ENCODE measurements at regions not wholly inside any gene's neighbourhood (a gene's known extent, or its start where the extent isn't known, plus 50 kb on each side); places are given as distances from the start of the nearest gene placed in this dataset.

DNA sequence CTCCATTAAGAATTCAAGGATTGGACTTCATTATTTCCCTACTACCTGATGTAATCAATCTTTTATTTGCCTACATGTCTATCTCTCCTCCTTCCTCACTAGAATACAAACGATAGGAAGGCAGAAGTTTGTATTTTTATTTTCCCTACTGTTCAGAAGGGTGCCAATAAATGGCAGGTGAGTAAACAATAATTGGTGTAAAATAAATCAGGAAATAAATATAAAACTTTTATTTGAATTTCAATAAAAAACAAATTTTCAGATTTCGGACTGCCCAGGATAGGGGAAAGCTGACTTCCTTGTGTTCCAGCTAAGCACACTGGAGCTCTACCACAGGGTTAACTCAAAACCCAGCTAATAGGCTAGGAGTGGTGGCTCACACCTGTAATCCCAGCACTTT lies 636.3 kb upstream of the BCHE start:
- H3K9me3 Mint-ChIP-seq, result peaks cover 4% of the 10 kb centered on the region
- no peak overlapping the region for H3K27ac Mint-ChIP-seq
- H3K4me3 Mint-ChIP-seq, result no peak overlapping the region
- no peaks in the 10 kb centered on the region for H3K36me3 Mint-ChIP-seq
- ATAC-seq, result no peak
- no peaks in the 10 kb centered on the region for H3K4me1 Mint-ChIP-seq
- H3K27me3 Mint-ChIP-seq, result no peaks in the 10 kb centered on the region

DNA sequence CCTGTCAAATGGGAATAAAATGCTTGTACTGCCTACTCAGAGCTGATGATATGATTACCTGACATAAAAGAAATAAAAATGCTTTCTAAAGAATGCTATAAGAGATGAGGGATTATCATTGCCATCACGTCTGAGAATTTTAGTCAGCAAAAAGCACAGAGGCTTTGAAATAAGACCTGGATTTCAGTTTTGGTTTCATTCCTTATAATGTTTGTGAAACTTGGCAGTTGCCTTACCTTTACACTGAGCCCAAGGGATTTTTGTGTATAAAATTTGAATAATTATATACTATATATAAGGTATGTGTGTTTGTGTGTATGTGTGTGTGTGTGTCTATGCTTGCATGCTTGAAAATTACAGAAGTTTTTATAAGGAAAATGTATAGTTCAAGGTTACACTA lies 634.8 kb upstream of the BCHE start:
- Mint-ChIP-seq H3K9me3 (peaks cover 4% of the 10 kb centered on the region), H3K36me3 (no peaks in the 10 kb centered on the region), H3K4me1 (no peaks in the 10 kb centered on the region), H3K27me3 (no peaks in the 10 kb centered on the region), H3K4me3 (no peak overlapping the region), H3K27ac (no peak overlapping the region)
- ATAC-seq, result no peak

DNA sequence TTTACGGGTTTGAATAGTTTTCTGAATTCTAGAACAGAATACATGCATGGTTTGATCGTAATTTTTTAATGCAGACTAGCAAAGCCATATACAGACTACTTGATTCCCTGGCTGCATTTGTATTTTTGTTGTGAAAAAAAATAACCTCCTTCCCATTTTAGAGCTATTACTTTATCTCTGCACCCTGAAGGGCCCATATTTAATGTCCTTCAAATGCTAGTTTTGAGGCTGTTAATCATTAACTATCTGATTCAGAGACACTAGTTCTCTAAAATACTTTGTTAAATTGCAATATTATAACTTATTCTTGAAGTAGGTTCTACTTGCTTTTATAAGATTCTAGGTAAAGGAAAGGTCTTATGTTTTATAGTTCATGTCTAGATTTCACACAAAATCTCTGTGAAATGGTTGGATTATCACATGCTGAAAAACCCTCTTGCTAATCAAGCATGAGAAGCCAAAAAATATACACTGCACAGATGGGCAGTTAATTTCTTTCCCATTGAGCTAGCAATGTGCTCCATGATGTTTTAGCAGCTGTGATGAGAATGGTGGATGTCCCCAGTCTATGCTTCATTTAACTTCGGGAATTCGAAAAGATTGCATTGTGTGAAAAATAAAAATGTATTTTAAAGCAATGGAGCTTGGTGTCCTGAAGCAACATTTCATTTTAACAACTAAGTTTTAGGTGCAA lies 634.0 kb upstream of the BCHE start:
- Mint-ChIP-seq H3K27ac (no peak overlapping the region), H3K27me3 (no peaks in the 10 kb centered on the region), H3K9me3 (peaks cover 4% of the 10 kb centered on the region), H3K4me3 (no peak overlapping the region), H3K4me1 (no peaks in the 10 kb centered on the region), H3K36me3 (no peaks in the 10 kb centered on the region)
- no peak for ATAC-seq

DNA sequence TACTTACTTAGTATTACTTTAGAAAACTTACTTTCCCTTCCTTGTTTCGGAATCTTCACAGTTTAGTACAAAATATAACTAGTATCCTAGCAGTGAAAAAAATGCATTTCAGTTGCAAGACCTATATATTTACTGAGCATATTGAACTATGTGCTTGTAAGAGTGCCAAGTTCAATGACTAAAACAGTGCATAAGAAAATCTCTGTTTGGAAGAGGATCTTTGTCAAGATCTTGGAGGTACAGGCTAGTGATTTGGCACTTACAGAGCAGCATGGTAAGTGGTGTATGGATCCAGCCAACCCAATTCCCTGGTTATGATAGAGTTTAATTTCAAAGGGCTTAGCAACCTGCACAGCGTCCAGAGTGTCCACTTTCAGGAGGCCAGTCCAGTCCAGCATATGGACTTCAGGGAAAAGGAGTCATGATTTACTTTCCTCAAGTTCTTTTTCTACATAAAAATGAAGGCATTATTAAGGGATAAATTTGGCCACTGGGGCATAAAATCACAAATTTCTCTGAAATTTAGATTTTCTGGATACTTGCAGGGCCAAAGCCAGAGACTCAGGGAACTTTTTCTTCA lies 625.8 kb upstream of the BCHE start:
- no peak for ATAC-seq
- Mint-ChIP-seq H3K9me3 (peaks cover 7% of the 10 kb centered on the region), H3K4me3 (no peak overlapping the region), H3K36me3 (no peaks in the 10 kb centered on the region), H3K4me1 (no peaks in the 10 kb centered on the region), H3K27ac (no peak overlapping the region), H3K27me3 (no peaks in the 10 kb centered on the region)

DNA sequence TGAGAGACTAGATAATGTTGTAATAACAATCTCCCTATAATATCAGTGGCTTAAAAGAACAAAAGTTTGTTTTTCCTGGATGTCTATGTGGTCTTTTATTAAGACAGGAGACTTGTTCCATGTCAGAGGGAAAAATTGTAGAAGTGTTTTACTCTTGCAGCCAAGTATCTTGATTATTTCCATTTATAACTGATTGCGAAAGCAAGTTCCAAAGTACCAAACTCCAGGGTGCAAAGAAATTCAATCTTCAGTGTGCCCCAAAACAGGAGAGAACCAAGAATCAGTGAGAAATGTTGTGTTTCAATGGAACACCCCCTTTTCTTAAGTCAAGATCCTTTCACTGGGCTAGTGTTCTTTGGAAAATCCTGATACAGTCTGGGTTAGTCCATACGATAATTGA lies 624.4 kb upstream of the BCHE start:
- no peaks in the 10 kb centered on the region for H3K27me3 Mint-ChIP-seq
- H3K36me3 Mint-ChIP-seq, result no peaks in the 10 kb centered on the region

DNA sequence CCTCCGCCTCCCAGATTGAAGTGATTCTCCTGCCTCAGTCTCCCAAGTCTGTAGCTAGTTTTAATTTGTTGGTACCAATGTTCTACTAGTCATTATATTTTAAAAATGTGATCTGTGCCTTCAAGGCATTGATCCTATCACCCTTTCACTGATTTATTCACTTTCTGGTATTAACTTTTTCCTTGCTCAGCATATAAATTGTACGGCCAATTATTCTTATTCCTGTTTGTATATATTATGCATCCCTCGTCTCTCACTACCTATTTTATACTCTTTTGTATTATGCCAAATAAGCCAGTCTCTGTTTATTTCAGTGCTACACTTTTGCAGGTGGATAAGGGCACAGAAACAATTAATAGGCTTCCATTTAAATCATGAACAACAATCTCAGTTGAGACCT lies 620.2 kb upstream of the BCHE start:
- Mint-ChIP-seq H3K27ac (no peak overlapping the region), H3K27me3 (no peaks in the 10 kb centered on the region), H3K36me3 (no peaks in the 10 kb centered on the region), H3K4me3 (no peak overlapping the region), H3K4me1 (no peaks in the 10 kb centered on the region), H3K9me3 (peaks cover 17% of the 10 kb centered on the region)
- ATAC-seq, result no peak

More for the DNA sequence above, 624.4 kb upstream of the BCHE start:
- no peak for ATAC-seq
- H3K4me3 Mint-ChIP-seq, result no peak overlapping the region
- H3K4me1 Mint-ChIP-seq, result no peaks in the 10 kb centered on the region
- H3K27ac Mint-ChIP-seq, result no peak overlapping the region
- peaks cover 13% of the 10 kb centered on the region for H3K9me3 Mint-ChIP-seq

DNA sequence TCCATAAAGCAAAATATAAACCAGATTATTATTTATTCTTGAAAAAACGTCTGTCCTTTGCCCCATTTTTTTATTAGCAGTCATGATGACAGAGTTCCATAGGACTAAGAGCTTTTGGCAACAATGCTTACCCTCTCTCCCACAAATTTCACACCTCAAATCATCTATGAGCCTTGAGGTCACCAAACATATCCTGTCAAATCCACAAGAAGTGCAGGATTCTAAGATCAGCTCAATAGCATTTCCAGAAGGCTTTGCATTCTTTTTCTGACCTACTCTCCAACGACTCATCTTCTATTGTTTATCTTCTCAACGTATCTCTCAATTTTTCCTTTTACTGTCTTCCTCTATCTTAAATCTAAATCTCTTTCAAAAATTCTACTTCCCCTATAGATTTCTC lies 619.1 kb upstream of the BCHE start:
- no peaks in the 10 kb centered on the region for H3K4me1 Mint-ChIP-seq
- no peaks in the 10 kb centered on the region for H3K27me3 Mint-ChIP-seq
- no peaks in the 10 kb centered on the region for H3K36me3 Mint-ChIP-seq
- H3K27ac Mint-ChIP-seq, result no peak overlapping the region
- no peak overlapping the region for H3K4me3 Mint-ChIP-seq
- ATAC-seq, result no peak
- peaks cover 17% of the 10 kb centered on the region for H3K9me3 Mint-ChIP-seq

DNA sequence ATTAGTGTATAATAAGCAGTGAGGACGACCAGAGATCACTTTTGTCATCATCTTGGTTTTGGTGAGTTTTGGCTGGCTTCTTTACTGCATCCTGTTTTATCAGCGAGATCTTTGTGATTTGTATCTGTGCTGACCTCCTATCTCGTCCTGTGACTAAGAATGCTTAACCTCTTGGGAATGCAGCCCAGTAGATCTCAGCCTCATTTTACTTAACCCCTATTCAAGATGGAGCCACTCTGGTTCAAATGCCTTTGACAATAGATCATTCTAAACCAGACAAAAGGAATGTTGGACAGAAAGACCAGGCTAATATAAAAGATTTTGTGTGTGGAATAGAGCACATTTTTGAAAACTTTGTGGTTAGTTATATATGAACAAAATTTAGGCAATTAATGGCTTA lies 618.5 kb upstream of the BCHE start:
- Mint-ChIP-seq H3K36me3 (no peaks in the 10 kb centered on the region), H3K27me3 (no peaks in the 10 kb centered on the region), H3K4me1 (no peaks in the 10 kb centered on the region), H3K27ac (no peak overlapping the region), H3K9me3 (peaks cover 17% of the 10 kb centered on the region), H3K4me3 (no peak overlapping the region)
- no peak for ATAC-seq

DNA sequence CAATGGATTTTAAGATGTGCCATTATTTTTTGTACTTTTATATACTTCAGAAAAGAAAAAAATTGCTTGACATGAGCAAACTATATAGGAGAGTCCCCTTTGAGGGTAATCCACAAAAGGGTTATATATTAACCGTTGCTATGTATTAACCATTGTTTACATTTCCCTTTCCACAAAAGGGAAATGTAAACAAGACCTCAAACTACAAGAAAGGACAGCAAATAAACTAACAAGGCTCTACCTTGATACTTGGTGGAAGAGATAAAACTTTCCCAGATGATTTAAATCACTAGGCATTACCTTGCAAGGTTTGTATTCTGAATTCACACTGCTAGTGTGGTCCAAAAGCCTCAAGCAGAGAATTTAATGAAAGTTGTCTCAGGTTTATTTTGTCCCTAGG lies 616.3 kb upstream of the BCHE start:
- no peak overlapping the region for H3K27ac Mint-ChIP-seq
- no peaks in the 10 kb centered on the region for H3K4me1 Mint-ChIP-seq
- H3K9me3 Mint-ChIP-seq, result peaks cover 15% of the 10 kb centered on the region
- H3K27me3 Mint-ChIP-seq, result no peaks in the 10 kb centered on the region
- no peak overlapping the region for H3K4me3 Mint-ChIP-seq
- ATAC-seq, result no peak
- H3K36me3 Mint-ChIP-seq, result no peaks in the 10 kb centered on the region

DNA sequence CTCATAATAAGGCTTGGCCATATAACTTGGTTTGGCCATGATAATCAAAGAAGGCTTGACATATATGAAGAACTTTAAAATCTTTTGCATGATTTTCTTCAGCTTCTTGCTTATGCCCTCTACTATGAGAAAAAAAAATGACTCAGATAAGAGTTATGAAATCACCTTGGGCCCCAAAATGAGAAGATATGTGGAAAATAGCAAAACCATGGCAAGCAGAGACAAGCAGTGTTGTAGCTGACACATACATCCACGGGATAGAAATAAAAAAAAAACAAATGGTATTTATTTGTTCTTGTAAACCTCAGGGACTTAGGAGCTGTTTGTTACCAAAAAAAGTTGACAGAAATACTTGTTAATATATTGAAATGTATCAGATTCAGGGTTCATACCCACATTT lies 614.8 kb upstream of the BCHE start:
- Mint-ChIP-seq H3K9me3 (peaks cover 9% of the 10 kb centered on the region), H3K27me3 (no peaks in the 10 kb centered on the region), H3K4me1 (no peaks in the 10 kb centered on the region), H3K4me3 (no peak overlapping the region), H3K36me3 (no peaks in the 10 kb centered on the region), H3K27ac (no peak overlapping the region)
- ATAC-seq, result no peak

DNA sequence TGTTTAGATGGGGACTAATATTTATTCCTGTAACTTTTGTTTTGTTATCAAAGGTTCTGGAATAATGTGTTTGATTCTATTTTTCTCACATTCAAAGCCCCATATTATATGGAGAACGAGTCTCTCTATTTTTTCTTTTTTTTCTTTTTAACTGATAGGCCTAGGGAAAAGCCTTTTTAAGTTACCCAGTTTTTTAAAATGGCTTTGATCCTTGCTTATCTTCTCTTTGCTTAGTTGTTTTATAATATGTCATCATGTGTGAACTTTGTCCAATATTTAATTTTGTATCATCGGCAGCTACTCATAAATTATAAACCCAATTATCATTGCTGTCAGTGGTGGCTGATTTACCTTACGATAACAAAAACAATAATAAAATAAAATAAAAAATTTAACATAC lies 610.3 kb upstream of the BCHE start:
- Mint-ChIP-seq H3K4me3 (no peak overlapping the region), H3K27me3 (no peaks in the 10 kb centered on the region), H3K4me1 (no peaks in the 10 kb centered on the region), H3K27ac (no peak overlapping the region), H3K9me3 (peaks cover 3% of the 10 kb centered on the region), H3K36me3 (no peaks in the 10 kb centered on the region)
- no peak for ATAC-seq

DNA sequence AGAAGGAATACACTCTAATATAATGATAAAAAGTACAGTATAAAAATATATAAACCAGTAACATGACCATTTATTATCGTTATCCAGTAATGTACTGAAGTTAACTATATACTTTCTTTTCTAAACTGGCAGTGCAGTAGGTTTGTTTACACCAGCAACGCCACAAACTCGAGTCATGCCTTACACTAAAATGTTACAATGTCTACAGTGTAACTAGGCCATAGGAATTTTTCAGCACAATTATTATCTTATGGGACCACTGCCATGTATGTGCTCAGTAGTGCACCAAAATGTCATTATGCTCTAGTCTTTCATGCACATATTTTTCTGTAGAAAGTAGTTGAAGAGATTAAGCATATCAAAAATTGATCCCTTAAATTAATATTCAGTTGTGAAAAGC lies 609.8 kb upstream of the BCHE start:
- Mint-ChIP-seq H3K4me1 (no peaks in the 10 kb centered on the region), H3K9me3 (peaks cover 5% of the 10 kb centered on the region), H3K27ac (no peak overlapping the region), H3K27me3 (no peaks in the 10 kb centered on the region), H3K36me3 (no peaks in the 10 kb centered on the region), H3K4me3 (no peak overlapping the region)
- no peak for ATAC-seq

DNA sequence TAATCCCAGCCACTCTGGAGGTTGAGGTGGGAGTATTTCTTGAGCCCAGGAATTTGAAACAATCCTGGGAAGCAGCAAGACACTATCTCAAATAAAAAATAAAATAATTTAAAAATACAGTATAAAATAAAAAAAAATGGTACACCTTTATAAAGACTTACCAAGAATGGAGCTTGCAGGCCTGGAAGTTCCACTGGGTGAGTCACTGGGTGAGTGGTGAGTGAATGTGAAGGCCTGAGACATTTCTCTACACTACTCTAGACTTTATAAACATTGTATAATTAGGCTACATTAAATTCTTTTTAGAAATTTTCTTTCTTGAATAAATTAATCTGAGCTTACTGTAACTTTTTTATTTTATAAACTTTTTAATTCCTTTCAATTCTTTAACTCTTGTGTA lies 609.1 kb upstream of the BCHE start:
- Mint-ChIP-seq H3K27me3 (no peaks in the 10 kb centered on the region), H3K9me3 (peaks cover 6% of the 10 kb centered on the region)
- ATAC-seq, result no peak

DNA sequence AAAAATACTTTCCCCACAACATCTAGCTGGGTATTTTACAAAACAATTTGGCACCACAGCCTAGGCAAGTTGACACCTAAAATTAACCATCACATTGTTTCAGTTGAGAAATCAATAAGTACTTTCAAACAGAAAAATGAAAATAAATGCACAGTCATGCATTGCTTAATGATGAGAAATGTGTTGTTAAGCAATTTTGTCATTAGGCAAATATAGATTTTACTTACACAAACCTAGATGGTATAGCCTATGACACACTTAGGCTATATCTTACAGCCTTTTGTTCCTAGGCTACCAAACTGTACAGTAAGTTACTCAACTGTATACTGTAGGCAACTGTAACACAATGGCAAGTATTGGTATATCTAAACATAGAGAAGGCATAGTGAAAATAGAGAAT lies 608.6 kb upstream of the BCHE start:
- H3K27me3 Mint-ChIP-seq, result no peaks in the 10 kb centered on the region
- H3K36me3 Mint-ChIP-seq, result no peaks in the 10 kb centered on the region
- no peaks in the 10 kb centered on the region for H3K4me1 Mint-ChIP-seq
- no peak overlapping the region for H3K4me3 Mint-ChIP-seq
- no peak for ATAC-seq
- peaks cover 6% of the 10 kb centered on the region for H3K9me3 Mint-ChIP-seq
- no peak overlapping the region for H3K27ac Mint-ChIP-seq

More for the DNA sequence above, 609.1 kb upstream of the BCHE start:
- Mint-ChIP-seq H3K27ac (no peak overlapping the region), H3K36me3 (no peaks in the 10 kb centered on the region), H3K4me3 (no peak overlapping the region), H3K4me1 (no peaks in the 10 kb centered on the region)

DNA sequence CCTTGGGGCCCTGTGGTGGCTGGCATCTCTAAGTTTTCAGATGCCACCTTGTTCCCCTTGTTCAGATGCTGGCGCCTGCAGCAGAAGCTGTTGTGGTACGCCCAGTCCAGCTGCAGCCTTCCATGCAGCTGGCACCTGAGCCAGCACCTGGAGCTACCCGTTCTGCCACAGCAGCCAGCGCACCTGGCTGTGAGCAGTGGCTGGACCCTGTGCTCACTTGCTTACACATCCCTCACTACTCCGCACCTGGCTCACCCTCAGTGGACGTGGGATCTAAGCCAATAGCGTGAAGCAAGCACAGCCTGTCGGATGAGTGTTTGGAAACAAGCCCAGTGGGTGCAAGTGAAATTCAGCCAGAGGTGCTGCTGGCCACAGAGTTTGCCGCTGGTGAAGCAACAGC lies 607.5 kb upstream of the BCHE start:
- no peak overlapping the region for H3K4me3 Mint-ChIP-seq
- no peaks in the 10 kb centered on the region for H3K27me3 Mint-ChIP-seq
- H3K36me3 Mint-ChIP-seq, result no peaks in the 10 kb centered on the region
- H3K4me1 Mint-ChIP-seq, result no peaks in the 10 kb centered on the region
- H3K27ac Mint-ChIP-seq, result no peak overlapping the region
- peaks cover 6% of the 10 kb centered on the region for H3K9me3 Mint-ChIP-seq
- no peak for ATAC-seq

DNA sequence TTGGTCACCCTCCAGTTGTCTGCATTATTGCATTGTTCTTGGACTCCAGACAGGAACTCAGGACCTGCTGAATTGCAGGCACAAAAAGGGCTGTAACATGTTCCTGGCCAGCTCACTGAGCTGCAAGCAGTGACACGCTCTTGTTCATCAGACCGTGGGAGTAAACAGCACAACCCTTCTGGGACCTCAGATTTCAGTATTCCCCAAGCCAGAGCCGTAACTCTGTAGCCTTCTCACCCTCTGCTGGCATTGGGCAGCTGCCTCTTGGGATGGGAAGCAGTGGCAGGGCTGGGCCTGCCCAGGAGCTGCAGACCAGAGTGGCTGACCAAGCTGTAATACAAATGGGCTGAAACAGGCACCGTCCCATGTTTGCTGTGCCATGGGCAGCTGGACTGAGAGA lies 607.1 kb upstream of the BCHE start:
- no peak overlapping the region for H3K27ac Mint-ChIP-seq
- H3K27me3 Mint-ChIP-seq, result no peaks in the 10 kb centered on the region
- H3K4me1 Mint-ChIP-seq, result no peaks in the 10 kb centered on the region
- H3K36me3 Mint-ChIP-seq, result no peaks in the 10 kb centered on the region
- ATAC-seq, result no peak
- peaks cover 6% of the 10 kb centered on the region for H3K9me3 Mint-ChIP-seq
- H3K4me3 Mint-ChIP-seq, result no peak overlapping the region
